ENCODE measurements at regions not wholly inside any gene's neighbourhood (a gene's known extent, or its start where the extent isn't known, plus 50 kb on each side); places are given as distances from the start of the nearest gene placed in this dataset.

- Mint-ChIP-seq H3K9me3 (ENCODE audit: low read depth) (peaks cover 4% of the 10 kb centered on the region), H3K36me3 (no peaks in the 10 kb centered on the region), H3K27me3 (no peaks in the 10 kb centered on the region), H3K27ac (no peak overlapping the region), H3K4me3 (no peak overlapping the region), H3K4me1 (no peaks in the 10 kb centered on the region)
- DNase-seq = no peak
- no peak for ATAC-seq
- CTCF ChIA-PET = no interaction called here
Observed at GRCh38 chr2:80815259-80815658, 510.7 kb upstream of the LRRTM1 start.

- Mint-ChIP-seq H3K4me1 (no peaks in the 10 kb centered on the region), H3K9me3 (ENCODE audit: low read depth) (peaks cover 8% of the 10 kb centered on the region), H3K27ac (no peak overlapping the region), H3K27me3 (no peaks in the 10 kb centered on the region), H3K36me3 (no peaks in the 10 kb centered on the region), H3K4me3 (no peak overlapping the region)
- CTCF ChIA-PET = no interaction called here
- no peak for ATAC-seq
- no peak for DNase-seq
Observed at GRCh38 chr2:80786584-80786983, 482.0 kb upstream of the LRRTM1 start.

- Mint-ChIP-seq H3K36me3 (no peaks in the 10 kb centered on the region), H3K4me1 (no peaks in the 10 kb centered on the region), H3K27me3 (no peaks in the 10 kb centered on the region), H3K27ac (no peak overlapping the region), H3K9me3 (ENCODE audit: low read depth) (peaks cover 10% of the 10 kb centered on the region), H3K4me3 (no peak overlapping the region)
- DNase-seq (no peak), ATAC-seq (no peak)
- CTCF ChIA-PET = no interaction called here
Observed at GRCh38 chr2:80778704-80779103, 474.2 kb upstream of the LRRTM1 start.

GRCh38 chr2:80748592-80748991 is 444.0 kb upstream of the LRRTM1 start:
- no peaks in the 10 kb centered on the region for H3K36me3 Mint-ChIP-seq

GRCh38 chr2:80737047-80737446 is 432.5 kb upstream of the LRRTM1 start:
- DNase-seq (no peak), ATAC-seq (no peak)
- H3K4me1 Mint-ChIP-seq = no peaks in the 10 kb centered on the region
- H3K36me3 Mint-ChIP-seq = no peaks in the 10 kb centered on the region
- no peak overlapping the region for H3K4me3 Mint-ChIP-seq
- H3K9me3 Mint-ChIP-seq (ENCODE audit: low read depth) = peaks cover 14% of the 10 kb centered on the region
- H3K27ac Mint-ChIP-seq = no peak overlapping the region
- H3K27me3 Mint-ChIP-seq = no peaks in the 10 kb centered on the region
- CTCF ChIA-PET = no interaction called here

More at GRCh38 chr2:80748592-80748991, 444.0 kb upstream of the LRRTM1 start:
- Mint-ChIP-seq H3K27me3 (no peaks in the 10 kb centered on the region), H3K9me3 (ENCODE audit: low read depth) (no peaks in the 10 kb centered on the region), H3K4me3 (no peak overlapping the region), H3K27ac (no peak overlapping the region), H3K4me1 (no peaks in the 10 kb centered on the region)
- DNase-seq (no peak), ATAC-seq (no peak)
- CTCF ChIA-PET = no interaction called here

GRCh38 chr2:80725001-80725400 is 420.4 kb upstream of the LRRTM1 start:
- ATAC-seq = no peak
- Mint-ChIP-seq H3K4me3 (no peak overlapping the region), H3K4me1 (no peaks in the 10 kb centered on the region), H3K27ac (no peak overlapping the region), H3K36me3 (no peaks in the 10 kb centered on the region), H3K27me3 (no peaks in the 10 kb centered on the region), H3K9me3 (ENCODE audit: low read depth) (peaks cover 7% of the 10 kb centered on the region)
- CTCF ChIA-PET = no interaction called here
- DNase-seq = no peak

GRCh38 chr2:80722803-80723202 is 418.3 kb upstream of the LRRTM1 start:
- Mint-ChIP-seq H3K4me1 (no peaks in the 10 kb centered on the region), H3K9me3 (ENCODE audit: low read depth) (peaks cover 12% of the 10 kb centered on the region), H3K4me3 (no peak overlapping the region), H3K36me3 (no peaks in the 10 kb centered on the region), H3K27me3 (no peaks in the 10 kb centered on the region), H3K27ac (no peak overlapping the region)
- ATAC-seq (no peak), DNase-seq (no peak)
- CTCF ChIA-PET = no interaction called here

GRCh38 chr2:80719607-80720006 is 415.1 kb upstream of the LRRTM1 start:
- ATAC-seq (no peak), DNase-seq (no peak)
- Mint-ChIP-seq H3K4me1 (no peaks in the 10 kb centered on the region), H3K36me3 (no peaks in the 10 kb centered on the region), H3K27ac (no peak overlapping the region), H3K9me3 (ENCODE audit: low read depth) (peaks cover 8% of the 10 kb centered on the region), H3K27me3 (no peaks in the 10 kb centered on the region), H3K4me3 (no peak overlapping the region)
- CTCF ChIA-PET = no interaction called here

- CTCF ChIA-PET = no interaction called here
- Mint-ChIP-seq H3K36me3 (no peaks in the 10 kb centered on the region), H3K4me1 (no peaks in the 10 kb centered on the region), H3K27ac (no peak overlapping the region), H3K27me3 (no peaks in the 10 kb centered on the region), H3K9me3 (ENCODE audit: low read depth) (peaks cover 9% of the 10 kb centered on the region), H3K4me3 (no peak overlapping the region)
- no peak for DNase-seq
- no peak for ATAC-seq
Observed at GRCh38 chr2:80715433-80715832, 410.9 kb upstream of the LRRTM1 start.

GRCh38 chr2:80711915-80712314 is 407.4 kb upstream of the LRRTM1 start:
- Mint-ChIP-seq H3K4me1 (no peaks in the 10 kb centered on the region), H3K4me3 (no peak overlapping the region), H3K27ac (no peak overlapping the region), H3K9me3 (ENCODE audit: low read depth) (peaks cover 4% of the 10 kb centered on the region), H3K36me3 (no peaks in the 10 kb centered on the region), H3K27me3 (no peaks in the 10 kb centered on the region)
- DNase-seq (no peak), ATAC-seq (no peak)
- CTCF ChIA-PET = no interaction called here

- Mint-ChIP-seq H3K4me1 (no peaks in the 10 kb centered on the region), H3K9me3 (ENCODE audit: low read depth) (peaks cover 5% of the 10 kb centered on the region), H3K27ac (no peak overlapping the region), H3K36me3 (no peaks in the 10 kb centered on the region), H3K4me3 (no peak overlapping the region), H3K27me3 (no peaks in the 10 kb centered on the region)
- no peak for ATAC-seq
- no peak for DNase-seq
- CTCF ChIA-PET = no interaction called here
Observed at GRCh38 chr2:80706951-80707350, 402.4 kb upstream of the LRRTM1 start.

GRCh38 chr2:80706541-80706940 is 402.0 kb upstream of the LRRTM1 start:
- H3K27me3 Mint-ChIP-seq = no peaks in the 10 kb centered on the region
- no peaks in the 10 kb centered on the region for H3K36me3 Mint-ChIP-seq
- no peaks in the 10 kb centered on the region for H3K4me1 Mint-ChIP-seq
- peaks cover 5% of the 10 kb centered on the region for H3K9me3 Mint-ChIP-seq (ENCODE audit: low read depth)
- H3K27ac Mint-ChIP-seq = no peak overlapping the region
- DNase-seq (no peak), ATAC-seq (no peak)
- no peak overlapping the region for H3K4me3 Mint-ChIP-seq
- CTCF ChIA-PET = no interaction called here

- no peaks in the 10 kb centered on the region for H3K27me3 Mint-ChIP-seq
- no peaks in the 10 kb centered on the region for H3K36me3 Mint-ChIP-seq
- peaks cover 4% of the 10 kb centered on the region for H3K9me3 Mint-ChIP-seq (ENCODE audit: low read depth)
- H3K4me3 Mint-ChIP-seq = no peak overlapping the region
- H3K27ac Mint-ChIP-seq = no peak overlapping the region
- ATAC-seq (no peak), DNase-seq (no peak)
- CTCF ChIA-PET = no interaction called here
- no peaks in the 10 kb centered on the region for H3K4me1 Mint-ChIP-seq
Observed at GRCh38 chr2:80703532-80703931, 399.0 kb upstream of the LRRTM1 start.

- Mint-ChIP-seq H3K27ac (no peak overlapping the region), H3K36me3 (no peaks in the 10 kb centered on the region), H3K4me1 (no peaks in the 10 kb centered on the region), H3K4me3 (no peak overlapping the region), H3K9me3 (ENCODE audit: low read depth) (peaks cover 2% of the 10 kb centered on the region), H3K27me3 (no peaks in the 10 kb centered on the region)
- CTCF ChIA-PET = no interaction called here
- no peak for DNase-seq
- ATAC-seq = no peak
Observed at GRCh38 chr2:80700961-80701360, 396.4 kb upstream of the LRRTM1 start.

Measured in activated CD8-positive, alpha-beta memory T cell treated with anti-CD3 and anti-CD28 coated beads, Interleukin-2, amount 10 ng/mL, durations not matched to agents 7 days and 5 days (primary cell).